Cardiac muscle cell (in vitro differentiated cells and primary cell): ENCODE measurements at regions not wholly inside any gene's neighbourhood (a gene's known extent, or its start where the extent isn't known, plus 50 kb on each side); places are given as distances from the start of the nearest gene placed in this dataset.
"Not testable (repeated sequence)": the region's sequence is repeated elsewhere in the genome, so short reads cannot be mapped to it uniquely, and the experiment has no call there.

Source experiments
- DNase-seq, 2 donors: peaks; one replicate each; pipeline versions ENCODE4 v3.0.0 to v3.0.0-alpha.2; 2010 to 2017; ENCODE audit warnings: low read depth in 1 of 2, low spot score in 1 of 2
- H3K27ac ChIP-seq: fragments of 200-600 bp; sonication (generic); 2 replicates; pipeline ENCODE4 v1.5.1; 2016
- H3K27me3 ChIP-seq: fragments of 200-600 bp; sonication (generic); 2 replicates; pipeline ENCODE4 v1.6.0; 2016; ENCODE audit warnings: control low read depth
- H3K36me3 ChIP-seq: fragments of 200-600 bp; sonication (generic); 2 replicates; pipeline ENCODE4 v1.5.1; 2016; ENCODE audit warnings: control low read depth
- H3K4me1 ChIP-seq: fragments of 200-600 bp; sonication (generic); 2 replicates; pipeline ENCODE4 v1.8.1; 2017; ENCODE audit warnings: low read depth, mild to moderate bottlenecking, mixed run types
- H3K4me3 ChIP-seq: fragments of 200-600 bp; sonication (generic); 2 replicates; pipeline ENCODE4 v1.5.1; 2016; ENCODE audit warnings: mild to moderate bottlenecking
- H3K9me3 ChIP-seq: fragments of 200-600 bp; sonication (generic); 2 replicates; pipeline ENCODE4 v1.5.1; 2017; ENCODE audit warnings: low read depth, mild to moderate bottlenecking, control low read depth
- TF ChIP-seq, protein P1 (sequence below): IDR thresholded peaks from 2 replicates; pipeline ENCODE4 v1.5.1; 2012; ENCODE audit warnings: low read depth, mild to moderate bottlenecking, low read length

DNA sequence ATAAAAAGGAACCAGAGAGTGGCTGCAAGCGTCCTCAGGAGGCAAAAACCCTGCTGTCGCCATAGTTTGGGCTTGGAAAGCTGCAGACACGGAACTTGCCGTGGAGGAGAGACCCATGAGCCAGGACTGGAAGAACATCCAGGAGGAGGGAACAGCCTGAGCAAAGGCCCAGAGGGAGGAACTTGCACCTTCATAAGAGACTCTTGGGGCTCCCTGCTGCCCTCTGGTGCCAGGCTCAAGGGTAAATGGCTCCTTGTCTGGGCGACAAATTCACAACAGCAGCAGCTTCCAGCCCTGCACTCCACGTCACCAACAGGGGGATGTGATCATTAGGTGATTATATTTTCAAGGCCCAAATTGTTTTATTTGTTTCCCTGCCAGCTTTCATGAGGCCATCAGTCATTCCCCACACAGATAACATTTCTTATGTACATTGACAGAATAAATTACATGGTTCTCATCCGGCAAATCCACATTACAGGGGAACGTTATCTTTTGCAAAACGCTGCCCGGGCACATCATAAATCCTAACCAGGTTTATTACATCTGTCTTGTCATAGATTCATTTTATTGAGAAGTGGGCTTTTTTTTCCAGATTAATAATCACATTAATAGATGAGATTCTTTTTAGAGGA, 143.0 kb upstream of the GRIK3 start:
- H3K27me3 ChIP-seq: peaks cover 4% of the 10 kb centered on the region
- TF ChIP-seq, protein P1, sequence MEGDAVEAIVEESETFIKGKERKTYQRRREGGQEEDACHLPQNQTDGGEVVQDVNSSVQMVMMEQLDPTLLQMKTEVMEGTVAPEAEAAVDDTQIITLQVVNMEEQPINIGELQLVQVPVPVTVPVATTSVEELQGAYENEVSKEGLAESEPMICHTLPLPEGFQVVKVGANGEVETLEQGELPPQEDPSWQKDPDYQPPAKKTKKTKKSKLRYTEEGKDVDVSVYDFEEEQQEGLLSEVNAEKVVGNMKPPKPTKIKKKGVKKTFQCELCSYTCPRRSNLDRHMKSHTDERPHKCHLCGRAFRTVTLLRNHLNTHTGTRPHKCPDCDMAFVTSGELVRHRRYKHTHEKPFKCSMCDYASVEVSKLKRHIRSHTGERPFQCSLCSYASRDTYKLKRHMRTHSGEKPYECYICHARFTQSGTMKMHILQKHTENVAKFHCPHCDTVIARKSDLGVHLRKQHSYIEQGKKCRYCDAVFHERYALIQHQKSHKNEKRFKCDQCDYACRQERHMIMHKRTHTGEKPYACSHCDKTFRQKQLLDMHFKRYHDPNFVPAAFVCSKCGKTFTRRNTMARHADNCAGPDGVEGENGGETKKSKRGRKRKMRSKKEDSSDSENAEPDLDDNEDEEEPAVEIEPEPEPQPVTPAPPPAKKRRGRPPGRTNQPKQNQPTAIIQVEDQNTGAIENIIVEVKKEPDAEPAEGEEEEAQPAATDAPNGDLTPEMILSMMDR: peak; percentile 36
- no peak overlapping the region for H3K4me3 ChIP-seq
- no peaks in the 10 kb centered on the region for H3K9me3 ChIP-seq
- DNase-seq: peak; percentile 28 to 29
- no peaks in the 10 kb centered on the region for H3K4me1 ChIP-seq
- H3K27ac ChIP-seq: no peak overlapping the region
- H3K36me3 ChIP-seq: no peaks in the 10 kb centered on the region

DNA sequence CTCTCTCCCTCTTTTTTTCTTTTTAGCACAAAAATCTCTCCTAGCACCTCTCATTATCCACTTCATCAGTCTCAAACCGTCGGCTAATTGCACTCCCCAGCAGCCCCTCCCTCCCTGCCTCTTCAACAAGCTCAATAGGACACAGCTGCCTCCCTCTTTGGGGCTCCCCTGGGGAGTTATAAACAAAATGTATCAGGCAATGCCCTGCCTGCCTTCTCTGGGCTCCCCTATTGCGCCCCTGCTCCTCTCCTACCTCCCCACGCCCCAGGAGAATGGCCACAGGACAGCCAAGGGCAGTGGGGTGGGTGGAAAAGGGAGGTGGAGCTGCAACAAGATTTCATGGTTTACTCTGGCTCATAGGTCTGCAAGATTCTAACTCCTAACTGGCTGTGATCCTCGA, 147.1 kb upstream of the GRIK3 start:
- TF ChIP-seq, protein P1: no peak
- DNase-seq: no peak
- Histone ChIP-seq H3K27me3 (no peaks in the 10 kb centered on the region), H3K4me3 (no peak overlapping the region), H3K27ac (no peak overlapping the region), H3K36me3 (no peaks in the 10 kb centered on the region), H3K9me3 (no peaks in the 10 kb centered on the region), H3K4me1 (no peaks in the 10 kb centered on the region)

DNA sequence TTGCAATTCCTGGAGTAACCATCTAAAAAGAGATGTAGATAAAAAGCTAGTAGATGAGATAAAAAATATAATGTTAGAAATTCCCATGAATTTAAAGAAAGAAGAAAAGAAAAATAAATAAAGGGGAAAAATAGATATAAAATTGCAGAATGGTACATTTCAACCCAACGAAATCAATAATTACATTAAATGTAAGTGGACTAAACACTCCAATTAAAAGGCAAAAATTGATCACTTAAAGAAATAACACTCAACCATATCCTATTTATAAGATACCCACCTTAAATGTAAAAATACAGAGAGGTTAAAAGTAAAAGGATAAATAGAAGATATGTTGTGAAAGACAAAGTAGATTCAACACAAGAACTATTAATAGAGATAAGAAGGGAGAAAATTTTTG, 150.5 kb upstream of the GRIK3 start:
- TF ChIP-seq, protein P1: no peak
- Histone ChIP-seq H3K4me1 (no peaks in the 10 kb centered on the region), H3K27ac (no peak overlapping the region), H3K4me3 (no peak overlapping the region), H3K36me3 (no peaks in the 10 kb centered on the region), H3K9me3 (no peaks in the 10 kb centered on the region), H3K27me3 (no peaks in the 10 kb centered on the region)
- no peak for DNase-seq

DNA sequence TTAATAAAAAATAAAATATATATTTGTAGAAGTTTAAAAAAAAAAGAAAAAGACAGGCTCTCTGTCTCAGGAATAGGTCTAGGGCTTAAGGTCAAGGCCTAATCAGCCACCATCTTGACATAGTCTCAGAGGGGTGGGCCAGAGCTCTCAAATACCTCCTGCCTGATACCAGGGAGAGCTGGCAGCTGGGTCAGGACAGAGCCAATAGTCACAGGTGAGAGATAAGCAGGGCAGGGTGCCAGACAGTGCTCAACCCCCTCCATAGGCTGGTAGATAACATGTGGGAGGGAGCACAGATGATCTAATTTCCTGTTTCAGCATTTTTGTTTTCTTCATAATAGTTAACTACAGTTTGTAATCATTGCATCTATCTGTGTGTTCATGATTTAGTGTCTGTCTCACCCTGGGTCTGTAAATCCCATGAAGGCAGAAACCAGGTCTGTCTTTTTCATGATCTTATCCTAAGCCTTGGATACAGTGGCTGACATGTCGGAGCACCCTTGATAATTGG, 152.0 kb upstream of the GRIK3 start:
- Histone ChIP-seq H3K4me1 (no peaks in the 10 kb centered on the region), H3K27ac (no peak overlapping the region), H3K9me3 (no peaks in the 10 kb centered on the region), H3K4me3 (no peak overlapping the region), H3K27me3 (no peaks in the 10 kb centered on the region), H3K36me3 (no peaks in the 10 kb centered on the region)
- TF ChIP-seq, protein P1: no peak
- DNase-seq: no peak

DNA sequence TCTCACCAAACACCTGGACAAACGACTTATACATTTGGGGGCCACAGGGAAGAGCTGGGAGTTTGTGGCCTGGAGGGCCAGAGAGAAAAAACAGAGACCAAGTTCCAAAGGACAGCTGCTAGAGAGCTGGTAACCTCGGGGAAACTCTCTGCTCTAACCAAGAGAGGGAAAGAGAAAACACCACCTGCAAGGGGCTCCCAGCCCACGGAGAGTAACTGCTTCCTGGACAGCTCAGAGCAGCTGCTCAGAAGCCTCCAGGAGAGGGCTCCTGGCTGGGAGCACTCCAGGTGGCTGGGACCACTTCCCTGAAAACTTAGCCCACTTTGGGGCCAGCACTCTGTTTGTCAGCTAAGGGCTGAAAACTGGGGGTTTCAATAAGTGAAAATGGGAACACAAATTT, 154.8 kb upstream of the GRIK3 start:
- no peaks in the 10 kb centered on the region for H3K27me3 ChIP-seq
- no peak overlapping the region for H3K4me3 ChIP-seq
- DNase-seq: no peak
- H3K36me3 ChIP-seq: no peaks in the 10 kb centered on the region
- no peak overlapping the region for H3K27ac ChIP-seq
- no peaks in the 10 kb centered on the region for H3K9me3 ChIP-seq
- no peaks in the 10 kb centered on the region for H3K4me1 ChIP-seq
- TF ChIP-seq, protein P1: no peak

DNA sequence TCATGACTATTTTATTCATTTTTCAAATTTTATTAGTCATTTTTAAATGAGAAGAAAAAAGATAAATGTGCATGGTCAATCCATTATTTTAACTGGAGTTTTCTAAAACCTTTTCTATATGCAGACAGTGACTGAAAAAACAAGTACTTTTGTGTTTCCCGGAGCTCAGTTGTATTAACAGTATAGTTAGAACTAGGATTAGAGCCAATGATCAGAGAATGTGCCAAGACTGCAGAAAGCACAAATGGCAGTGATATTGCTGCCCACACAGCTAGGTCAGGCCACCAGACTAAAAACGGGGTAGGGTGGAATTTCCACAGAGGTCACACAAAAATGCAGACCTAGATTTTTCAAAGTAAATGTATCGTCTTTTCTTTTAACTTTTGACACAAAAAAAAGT, 163.1 kb upstream of the GRIK3 start:
- Histone ChIP-seq H3K27ac (no peak overlapping the region), H3K9me3 (no peaks in the 10 kb centered on the region), H3K27me3 (no peaks in the 10 kb centered on the region), H3K4me3 (no peak overlapping the region), H3K4me1 (no peaks in the 10 kb centered on the region), H3K36me3 (no peaks in the 10 kb centered on the region)
- DNase-seq: no peak
- TF ChIP-seq, protein P1: no peak

DNA sequence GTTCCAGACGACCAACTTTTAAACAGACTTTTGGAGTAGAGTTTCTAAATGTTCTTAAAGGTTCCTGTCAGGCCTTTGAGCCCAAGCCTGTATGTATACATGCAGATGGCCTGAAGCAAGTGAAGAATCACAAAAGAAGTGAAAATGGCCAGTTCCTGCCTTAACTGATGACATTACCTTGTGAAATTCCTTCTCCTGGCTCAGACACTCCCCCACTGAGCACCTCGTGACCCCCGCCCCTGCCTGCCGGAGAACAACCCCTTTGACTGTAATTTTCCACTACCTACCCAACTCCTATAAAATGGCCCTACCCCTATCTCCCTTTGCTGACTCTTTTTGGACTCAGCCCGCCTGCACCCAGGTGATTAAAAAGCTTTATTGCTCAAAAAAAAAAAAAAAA, 180.0 kb upstream of the GRIK3 start:
- not testable (repeated sequence) for DNase-seq, H3K27ac ChIP-seq

More for the DNA sequence above, 180.0 kb upstream of the GRIK3 start:
- not testable (repeated sequence) for H3K36me3 ChIP-seq, H3K27me3 ChIP-seq, H3K4me3 ChIP-seq, H3K9me3 ChIP-seq, H3K4me1 ChIP-seq
